Body of pancreas (tissue), 4 donors: ENCODE measurements at regions not wholly inside any gene's neighbourhood (a gene's known extent, or its start where the extent isn't known, plus 50 kb on each side); places are given as distances from the start of the nearest gene placed in this dataset.

ENCODE experiments used
- ATAC-seq: fragments of 150-250 bp; one replicate; pipeline ENCODE4 v1.9.1; 2016
- DNase-seq, 4 donors: peaks; one replicate each; pipeline ENCODE4 v3.0.0-alpha.2; 2019
- H3K27ac ChIP-seq, 4 donors: fragments of 200-600 bp; sonication (generic); 1 replicate in 3 of 4; 2 replicates in 1 of 4; pipeline versions ENCODE4 v1.5.1 to v1.6.1; 2016 to 2019; ENCODE audit warnings: mild to moderate bottlenecking in 1 of 4, mixed read lengths in 1 of 4, moderate library complexity in 1 of 4
- H3K27me3 ChIP-seq, 2 donors: fragments of 200-600 bp; sonication (generic); one replicate each; pipeline ENCODE4 v1.6.0; 2016; ENCODE audit warnings: mild to moderate bottlenecking in 1 of 2
- H3K36me3 ChIP-seq, 2 donors: fragments of 200-600 bp; sonication (generic); replicated peaks in 1 of 2; 2 replicates each; pipeline ENCODE4 v1.5.1; 2016; ENCODE audit warnings: low read depth in 2 of 2; ENCODE audit not compliant: insufficient read depth in 1 of 2
- H3K4me1 ChIP-seq: fragments of 200-600 bp; sonication (generic); one replicate; pipeline ENCODE4 v1.6.0; 2016
- H3K4me3 ChIP-seq, 2 donors: fragments of 200-600 bp; sonication (generic); 1 replicate in 1 of 2; 2 replicates in 1 of 2; pipeline ENCODE4 v1.5.1; 2016 to 2019
- H3K9me3 ChIP-seq, 3 donors: fragments of 200-600 bp; sonication (generic); 1 replicate in 2 of 3; 2 replicates in 1 of 3; pipeline ENCODE4 v1.5.1; 2016
- POLR2A ChIP-seq, 3 donors: fragments of 450-650 bp; IDR thresholded peaks; one replicate each; pipeline ENCODE4 v1.6.1; 2016; ENCODE audit warnings: antibody characterized with exemption in 3 of 3, mild to moderate bottlenecking in 2 of 3
- WGBS, 2 donors: methylation state at CpG; one replicate each; pipeline ENCODE4 v1.1.5; 2017; 5-methylcytosine and 5-hydroxymethylcytosine counted together
- intact Hi-C: fragments of 100-400 bp; cut with DNase I; formaldehyde crosslinking; loops from one replicate; pipeline ENCODE4 v1.15.1; 2023
- TF ChIP-seq, protein P1 (sequence below), 7 experiments: fragments of 450-650 bp in 4 of 7; fragments of 200-600 bp in 3 of 7; sonication (generic) in 3 of 7; IDR thresholded peaks; one replicate each; pipeline ENCODE4 v1.5.1; 2016 to 2019; ENCODE audit warnings: antibody characterized with exemption in 7 of 7

DNA sequence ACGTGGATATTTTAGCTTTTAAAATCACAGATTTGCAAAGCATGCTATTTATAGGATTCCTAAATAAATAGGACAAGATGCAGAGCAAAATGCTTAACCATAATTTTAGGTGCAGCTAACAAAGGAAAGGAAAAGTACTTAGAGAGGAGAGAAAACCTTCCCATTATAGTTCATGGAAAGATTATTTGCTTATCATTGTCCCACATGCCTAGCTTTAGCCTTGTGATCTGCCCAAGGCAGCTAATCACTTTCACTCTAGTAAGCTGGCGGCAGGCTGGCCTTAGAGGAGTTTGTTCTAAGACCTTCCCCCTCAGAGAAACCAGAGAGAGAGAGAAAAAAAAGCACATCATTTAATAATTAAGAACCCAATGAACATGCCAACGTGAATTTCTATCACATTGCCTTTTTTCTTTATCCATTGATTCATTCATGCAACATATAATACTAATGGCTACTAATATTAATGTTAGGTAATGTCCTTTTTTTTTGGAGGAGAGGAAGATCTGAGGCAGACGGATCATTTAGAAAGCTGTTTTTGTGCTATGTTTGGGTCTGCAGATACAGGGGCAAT is 274.6 kb downstream of the ARL4A start:
- TF ChIP-seq, protein P1, sequence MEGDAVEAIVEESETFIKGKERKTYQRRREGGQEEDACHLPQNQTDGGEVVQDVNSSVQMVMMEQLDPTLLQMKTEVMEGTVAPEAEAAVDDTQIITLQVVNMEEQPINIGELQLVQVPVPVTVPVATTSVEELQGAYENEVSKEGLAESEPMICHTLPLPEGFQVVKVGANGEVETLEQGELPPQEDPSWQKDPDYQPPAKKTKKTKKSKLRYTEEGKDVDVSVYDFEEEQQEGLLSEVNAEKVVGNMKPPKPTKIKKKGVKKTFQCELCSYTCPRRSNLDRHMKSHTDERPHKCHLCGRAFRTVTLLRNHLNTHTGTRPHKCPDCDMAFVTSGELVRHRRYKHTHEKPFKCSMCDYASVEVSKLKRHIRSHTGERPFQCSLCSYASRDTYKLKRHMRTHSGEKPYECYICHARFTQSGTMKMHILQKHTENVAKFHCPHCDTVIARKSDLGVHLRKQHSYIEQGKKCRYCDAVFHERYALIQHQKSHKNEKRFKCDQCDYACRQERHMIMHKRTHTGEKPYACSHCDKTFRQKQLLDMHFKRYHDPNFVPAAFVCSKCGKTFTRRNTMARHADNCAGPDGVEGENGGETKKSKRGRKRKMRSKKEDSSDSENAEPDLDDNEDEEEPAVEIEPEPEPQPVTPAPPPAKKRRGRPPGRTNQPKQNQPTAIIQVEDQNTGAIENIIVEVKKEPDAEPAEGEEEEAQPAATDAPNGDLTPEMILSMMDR (IDR thresholded peaks at IDR 0.05) = no peak
- no peak for TF ChIP-seq POLR2A (IDR thresholded peaks at IDR 0.05)
- intact Hi-C loops = no loop called here
- H3K9me3 ChIP-seq = no peaks in the 10 kb centered on the region
- peaks cover 18% of the 10 kb centered on the region for H3K4me1 ChIP-seq
- no peak overlapping the region for H3K4me3 ChIP-seq
- H3K27ac ChIP-seq = no peak overlapping the region
- no peak for ATAC-seq
- WGBS, 2 donors = 60 to 74% methylated on average over 4 of the region's 4 CpGs
- H3K36me3 ChIP-seq = no peaks in the 10 kb centered on the region
- H3K27me3 ChIP-seq = no peaks in the 10 kb centered on the region
- DNase-seq = no peak

- WGBS, 2 donors = 90 to 95% methylated on average over 1 of the region's 1 CpG
- no peaks in the 10 kb centered on the region for H3K27me3 ChIP-seq
- peaks cover 18% of the 10 kb centered on the region for H3K4me1 ChIP-seq
- H3K4me3 ChIP-seq = no peak overlapping the region
- no peaks in the 10 kb centered on the region for H3K9me3 ChIP-seq
- DNase-seq (no peak), ATAC-seq (no peak)
- TF ChIP-seq, protein P1 (IDR thresholded peaks at IDR 0.05) = no peak
- TF ChIP-seq POLR2A (IDR thresholded peaks at IDR 0.05) = no peak
- intact Hi-C loops = no loop called here
- H3K27ac ChIP-seq = no peak overlapping the region
- H3K36me3 ChIP-seq = no peaks in the 10 kb centered on the region
Measured at GRCh38 chr7:12963435-12963834, 276.0 kb downstream of the ARL4A start.

GRCh38 chr7:12964836-12965235 is 277.4 kb downstream of the ARL4A start:
- Histone ChIP-seq H3K36me3 (no peaks in the 10 kb centered on the region), H3K27ac (no peak overlapping the region), H3K27me3 (no peaks in the 10 kb centered on the region), H3K4me3 (no peak overlapping the region), H3K4me1 (peaks cover 18% of the 10 kb centered on the region), H3K9me3 (no peaks in the 10 kb centered on the region)
- WGBS, 2 donors = 93 to 95% methylated on average over 4 of the region's 4 CpGs
- intact Hi-C loops = no loop called here
- DNase-seq (no peak), ATAC-seq (no peak)
- no peak for TF ChIP-seq POLR2A (IDR thresholded peaks at IDR 0.05)
- TF ChIP-seq, protein P1 (IDR thresholded peaks at IDR 0.05) = no peak

GRCh38 chr7:12965767-12966166 is 278.3 kb downstream of the ARL4A start:
- no peaks in the 10 kb centered on the region for H3K9me3 ChIP-seq
- 39 to 41% methylated on average over 2 of the region's 2 CpGs for WGBS, 2 donors
- ATAC-seq (peak; percentile 63), DNase-seq (no peak)
- TF ChIP-seq POLR2A (IDR thresholded peaks at IDR 0.05) = no peak
- TF ChIP-seq, protein P1 (IDR thresholded peaks at IDR 0.05) = no peak
- H3K4me3 ChIP-seq = no peak overlapping the region
- intact Hi-C loops = no loop called here
- no peak overlapping the region for H3K27ac ChIP-seq
- H3K4me1 ChIP-seq = peaks cover 18% of the 10 kb centered on the region
- no peaks in the 10 kb centered on the region for H3K27me3 ChIP-seq
- no peaks in the 10 kb centered on the region for H3K36me3 ChIP-seq

- WGBS, 2 donors = 57 to 60% methylated on average over 3 of the region's 3 CpGs
- Histone ChIP-seq H3K4me3 (no peak overlapping the region), H3K9me3 (no peaks in the 10 kb centered on the region), H3K36me3 (no peaks in the 10 kb centered on the region), H3K27me3 (no peaks in the 10 kb centered on the region), H3K4me1 (peaks cover 18% of the 10 kb centered on the region), H3K27ac (no peak overlapping the region)
- DNase-seq (no peak), ATAC-seq (no peak)
- intact Hi-C loops = no loop called here
- TF ChIP-seq, protein P1 (IDR thresholded peaks at IDR 0.05) = no peak
- TF ChIP-seq POLR2A (IDR thresholded peaks at IDR 0.05) = no peak
Measured at GRCh38 chr7:12967322-12967721, 279.9 kb downstream of the ARL4A start.
